A673 (cell line): ENCODE measurements at regions not wholly inside any gene's neighbourhood (a gene's known extent, or its start where the extent isn't known, plus 50 kb on each side); places are given as distances from the start of the nearest gene placed in this dataset.

Experiments
- BruUV-seq: library from RNA; stranded (reverse); fragments of 400-500 nt; replicated peaks from 2 replicates; lab custom pipeline; 2021; lab: Mats Ljungman, UMichigan
- CTCF ChIA-PET: fragments of 300-600 bp; sonication (Branson Sonifier 250); formaldehyde crosslinking; loops from one replicate; lab custom pipeline; 2022; ENCODE audit warnings: antibody characterized with exemption; lab: Charles Lee
- POLR2A ChIA-PET: fragments of 300-600 bp; sonication (Branson Sonifier 250); formaldehyde crosslinking; loops from one replicate; lab custom pipeline; 2022; ENCODE audit warnings: antibody characterized with exemption; ENCODE audit not compliant: low non-redundant PET; lab: Charles Lee
- DNase-seq: peaks from one replicate; pipeline ENCODE4 v3.0.0-alpha.2; 2015; ENCODE audit warnings: low spot score
- H3K27ac ChIP-seq: fragments of 200-600 bp; sonication (generic); 2 replicates; pipeline ENCODE4 v1.5.1; 2016; ENCODE audit warnings: mixed run types, low read depth, mild to moderate bottlenecking, mixed read lengths, antibody characterized with exemption, low read length; ENCODE audit not compliant: poor library complexity, severe bottlenecking
- H3K27me3 ChIP-seq: fragments of 200-600 bp; sonication (generic); replicated peaks from 2 replicates; pipeline ENCODE4 v1.6.1; 2017; ENCODE audit warnings: mixed run types, low read depth, mild to moderate bottlenecking, mixed read lengths, antibody characterized with exemption, low read length; ENCODE audit not compliant: insufficient read depth, poor library complexity
- H3K36me3 ChIP-seq: fragments of 200-600 bp; sonication (generic); 2 replicates; pipeline ENCODE4 v1.6.1; 2016; ENCODE audit warnings: mixed run types, mild to moderate bottlenecking, mixed read lengths, antibody characterized with exemption, low read length; ENCODE audit not compliant: insufficient read depth, poor library complexity, severe bottlenecking
- H3K4me1 ChIP-seq: fragments of 200-600 bp; sonication (generic); 2 replicates; pipeline ENCODE4 v1.6.1; 2017; ENCODE audit warnings: mixed run types, mild to moderate bottlenecking, mixed read lengths, antibody characterized with exemption, low read length; ENCODE audit not compliant: insufficient read depth, poor library complexity, severe bottlenecking
- H3K4me3 ChIP-seq: fragments of 200-600 bp; sonication (generic); 2 replicates; pipeline ENCODE4 v1.5.1; 2016; ENCODE audit warnings: low read depth, mixed run types, mild to moderate bottlenecking, mixed read lengths, low read length; ENCODE audit not compliant: poor library complexity, severe bottlenecking
- H3K9me3 ChIP-seq: fragments of 200-600 bp; sonication (generic); 2 replicates; pipeline ENCODE4 v1.6.1; 2016; ENCODE audit warnings: mixed run types, low read depth, mild to moderate bottlenecking, mixed read lengths, antibody characterized with exemption, low read length; ENCODE audit not compliant: poor library complexity, severe bottlenecking
- EZH2 ChIP-seq: fragments of 200-600 bp; sonication (generic); IDR thresholded peaks from 2 replicates; pipeline ENCODE4 v1.6.1; 2017; ENCODE audit warnings: borderline replicate concordance, low read depth, mild to moderate bottlenecking, mixed read lengths, antibody characterized with exemption, low read length; ENCODE audit not compliant: poor library complexity, severe bottlenecking
- intact Hi-C: fragments of 100-400 bp; cut with micrococcal nuclease; formaldehyde crosslinking; loops from one replicate; pipeline ENCODE4 v1.10.0; 2022; ENCODE audit not compliant: unreplicated experiment
- TF ChIP-seq, protein P1 (sequence below): fragments of 300-800, 200-600 bp; sonication (generic); conservative IDR thresholded peaks from 2 replicates; pipeline ENCODE4 v1.5.1; 2017; ENCODE audit warnings: low read depth, mild to moderate bottlenecking, antibody characterized with exemption, low read length, moderate library complexity, mixed read lengths

DNA sequence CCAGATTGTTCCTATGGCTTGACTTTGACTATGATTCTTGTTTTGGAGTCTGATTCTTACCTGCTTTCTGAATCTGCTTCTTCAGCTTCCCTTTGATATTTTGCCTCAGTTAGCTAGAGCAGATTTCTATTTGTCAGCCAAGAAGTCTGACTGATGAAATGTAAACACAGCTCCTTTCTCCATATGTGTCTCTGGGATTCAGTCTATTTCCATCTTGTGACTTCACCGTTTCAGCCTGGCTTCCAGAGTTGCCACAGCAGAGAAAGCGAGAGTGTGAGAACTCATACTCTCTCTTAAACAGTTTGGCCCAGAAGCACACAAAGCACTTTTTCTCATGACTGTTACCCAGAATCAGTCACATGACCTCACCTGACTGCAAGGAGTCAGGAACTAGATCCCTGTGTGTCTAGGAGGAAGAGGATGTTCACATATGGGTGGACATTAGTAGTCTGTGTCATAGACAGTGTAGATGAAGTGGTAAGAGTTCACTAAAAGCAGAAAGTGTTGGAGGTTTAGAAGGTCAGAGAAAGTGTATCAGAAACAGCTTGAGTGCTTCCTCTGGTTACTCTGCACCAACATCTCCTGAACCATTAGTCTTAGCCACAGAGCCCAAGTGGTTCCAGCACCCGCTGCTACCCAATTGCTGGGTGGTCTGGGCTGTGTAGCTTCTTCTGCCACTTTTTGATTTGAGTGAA lies 103.4 kb upstream of the CDK6 start:
- DNase-seq: no peak
- intact Hi-C loops: no loop called here
- TF ChIP-seq, protein P1, sequence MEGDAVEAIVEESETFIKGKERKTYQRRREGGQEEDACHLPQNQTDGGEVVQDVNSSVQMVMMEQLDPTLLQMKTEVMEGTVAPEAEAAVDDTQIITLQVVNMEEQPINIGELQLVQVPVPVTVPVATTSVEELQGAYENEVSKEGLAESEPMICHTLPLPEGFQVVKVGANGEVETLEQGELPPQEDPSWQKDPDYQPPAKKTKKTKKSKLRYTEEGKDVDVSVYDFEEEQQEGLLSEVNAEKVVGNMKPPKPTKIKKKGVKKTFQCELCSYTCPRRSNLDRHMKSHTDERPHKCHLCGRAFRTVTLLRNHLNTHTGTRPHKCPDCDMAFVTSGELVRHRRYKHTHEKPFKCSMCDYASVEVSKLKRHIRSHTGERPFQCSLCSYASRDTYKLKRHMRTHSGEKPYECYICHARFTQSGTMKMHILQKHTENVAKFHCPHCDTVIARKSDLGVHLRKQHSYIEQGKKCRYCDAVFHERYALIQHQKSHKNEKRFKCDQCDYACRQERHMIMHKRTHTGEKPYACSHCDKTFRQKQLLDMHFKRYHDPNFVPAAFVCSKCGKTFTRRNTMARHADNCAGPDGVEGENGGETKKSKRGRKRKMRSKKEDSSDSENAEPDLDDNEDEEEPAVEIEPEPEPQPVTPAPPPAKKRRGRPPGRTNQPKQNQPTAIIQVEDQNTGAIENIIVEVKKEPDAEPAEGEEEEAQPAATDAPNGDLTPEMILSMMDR: no peak
- no peak for TF ChIP-seq EZH2
- Histone ChIP-seq H3K36me3 (no peaks in the 10 kb centered on the region), H3K27me3 (no peaks in the 10 kb centered on the region), H3K4me1 (no peaks in the 10 kb centered on the region), H3K4me3 (no peak overlapping the region), H3K9me3 (no peaks in the 10 kb centered on the region), H3K27ac (no peak overlapping the region)
- BruUV-seq: no TSS peak
- CTCF ChIA-PET: no interaction called here
- POLR2A ChIA-PET: no interaction called here

DNA sequence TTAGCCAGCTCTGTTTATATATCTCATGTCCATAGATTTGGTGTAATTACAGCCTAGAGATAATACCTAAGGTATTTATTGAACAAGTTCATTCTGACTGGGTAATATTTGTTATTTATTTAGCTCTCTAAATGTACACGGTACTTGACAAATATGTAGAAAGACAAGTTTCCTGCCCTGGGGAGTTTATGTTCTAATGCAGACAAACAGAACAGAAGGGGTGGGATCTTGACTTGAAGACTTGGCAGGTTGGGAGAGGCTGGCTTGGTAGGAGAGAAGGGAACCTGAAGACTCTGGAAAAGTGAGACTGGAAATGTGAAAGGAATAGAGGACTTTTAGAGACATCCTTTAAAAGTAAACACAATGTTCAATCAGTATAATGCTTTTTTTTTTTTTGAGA lies 97.7 kb upstream of the CDK6 start:
- ChIA-PET POLR2A (interaction anchor here (0.7 kb wide), 1 partner anchor 21 kb away, joined by 3 read pairs; no protein-coding TSS in a partner anchor), CTCF (no interaction called here)
- Histone ChIP-seq H3K27me3 (no peaks in the 10 kb centered on the region), H3K4me3 (no peak overlapping the region), H3K4me1 (no peaks in the 10 kb centered on the region), H3K9me3 (no peaks in the 10 kb centered on the region), H3K27ac (no peak overlapping the region), H3K36me3 (no peaks in the 10 kb centered on the region)
- DNase-seq: no peak
- TF ChIP-seq, protein P1: no peak
- no peak for TF ChIP-seq EZH2
- intact Hi-C loops: no loop called here
- BruUV-seq: no TSS peak

DNA sequence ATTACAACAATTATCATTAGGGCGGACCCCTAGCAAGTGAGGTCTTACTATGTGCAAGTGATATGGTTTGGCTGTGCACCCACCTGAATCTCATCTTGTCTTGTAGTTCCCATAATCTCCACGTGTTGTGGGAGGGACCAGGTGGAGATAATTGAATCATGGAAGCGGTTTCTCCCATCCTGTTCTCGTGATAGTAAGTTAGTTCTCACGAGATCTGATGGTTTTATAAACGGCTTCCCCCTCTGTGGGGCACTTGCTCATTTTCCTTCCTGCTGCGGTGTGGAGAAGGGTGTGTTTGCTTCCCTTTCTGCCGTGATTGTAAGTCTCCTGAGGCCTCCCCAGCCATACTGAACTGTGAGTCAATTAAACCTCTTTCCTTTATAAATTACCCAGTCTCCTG lies 96.1 kb upstream of the CDK6 start:
- Histone ChIP-seq H3K4me1 (no peaks in the 10 kb centered on the region), H3K27me3 (no peaks in the 10 kb centered on the region), H3K9me3 (no peaks in the 10 kb centered on the region), H3K36me3 (no peaks in the 10 kb centered on the region), H3K27ac (no peak overlapping the region), H3K4me3 (no peak overlapping the region)
- TF ChIP-seq, protein P1: no peak
- TF ChIP-seq EZH2: no peak
- ChIA-PET POLR2A (no interaction called here), CTCF (interaction anchor here (0.6 kb wide), 1 partner anchor 242 kb away, joined by 12 read pairs; no protein-coding TSS in a partner anchor)
- no TSS peak for BruUV-seq
- DNase-seq: no peak
- intact Hi-C loops: no loop called here
